Activated CD4-positive, CD25-positive, alpha-beta regulatory T cell treated with anti-CD3 and anti-CD28 coated beads, Interleukin-2, amount 50 U/mL, for 24 hours (primary cell): ENCODE measurements at regions not wholly inside any gene's neighbourhood (a gene's known extent, or its start where the extent isn't known, plus 50 kb on each side); places are given as distances from the start of the nearest gene placed in this dataset.

Source experiments
- ATAC-seq, 2 donors: fragments of 150-1000 bp; cut with Tn5 transposase; one replicate each; pipeline ENCODE4 v1.10.0; 2021; ENCODE audit warnings: mild to moderate bottlenecking in 1 of 2, moderate library complexity in 1 of 2

DNA sequence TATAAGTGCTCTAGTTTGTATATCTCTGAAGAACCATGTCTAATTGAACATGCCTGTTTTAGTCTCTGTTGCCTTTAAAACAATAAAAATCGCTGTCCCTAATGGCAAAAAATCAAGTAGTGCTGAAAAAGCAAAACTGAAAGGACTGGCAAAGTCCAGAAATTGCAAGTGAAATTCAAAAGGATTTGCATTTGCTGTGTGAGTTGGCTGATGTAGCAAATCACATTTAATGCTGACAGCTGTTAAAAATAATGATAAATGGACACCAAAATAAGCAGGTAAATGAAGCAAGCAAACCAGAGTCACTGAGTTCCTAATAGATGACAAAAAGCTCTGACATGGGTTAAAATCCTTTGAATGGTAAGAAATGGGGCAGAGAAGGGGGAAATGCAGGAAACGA, 874.1 kb downstream of the GRM8 start:
- no peak for ATAC-seq

DNA sequence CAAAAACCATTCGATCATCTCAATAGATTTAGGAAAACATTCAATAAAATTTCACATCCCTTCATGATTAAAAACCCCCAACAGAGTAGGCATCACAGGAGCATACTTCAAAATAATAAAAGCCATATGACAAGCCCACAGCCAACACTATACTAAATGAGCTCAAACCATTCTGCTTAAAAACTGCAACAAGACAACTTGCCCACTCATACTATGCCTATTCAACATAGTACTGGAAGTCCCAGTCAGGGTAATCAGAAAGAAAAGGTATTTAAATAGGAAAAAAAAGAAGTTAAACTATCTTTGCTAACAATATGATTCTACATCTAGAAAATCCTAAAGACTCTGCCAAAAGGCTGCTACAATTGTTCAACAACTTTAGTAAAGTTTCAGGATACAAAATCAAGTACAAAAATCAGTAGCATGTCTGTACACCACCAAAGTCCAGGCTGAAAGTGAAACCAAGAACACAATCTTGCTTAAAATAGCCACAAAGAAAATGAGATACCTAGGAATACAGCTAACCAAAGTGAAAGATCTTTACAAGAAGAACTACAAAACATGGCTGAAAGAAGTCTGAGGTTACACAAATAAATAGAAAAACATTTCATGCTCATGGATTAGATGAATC, 882.6 kb downstream of the GRM8 start:
- no peak for ATAC-seq

DNA sequence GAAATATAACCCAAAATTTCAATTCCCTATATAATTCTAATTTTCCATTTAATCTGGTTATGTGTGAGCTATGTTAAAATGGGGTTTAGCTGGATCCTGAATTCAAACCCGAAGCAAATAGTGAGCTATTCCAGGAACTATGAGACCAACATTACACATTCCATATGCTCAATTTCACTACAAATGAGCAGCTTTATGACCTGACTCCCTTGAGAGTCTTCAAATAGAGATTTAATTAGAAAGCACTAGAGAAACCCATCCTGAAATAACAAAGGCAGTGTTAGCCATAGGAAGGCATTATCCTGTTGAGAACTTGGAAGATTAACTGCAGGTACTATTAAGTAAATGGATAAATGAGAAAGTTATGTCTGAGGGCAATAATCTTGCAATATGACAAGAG, 890.0 kb downstream of the GRM8 start:
- no peak for ATAC-seq

GRCh38 chr7:126361183-126361582, 891.6 kb downstream of the GRM8 start:
- ATAC-seq: no peak

DNA sequence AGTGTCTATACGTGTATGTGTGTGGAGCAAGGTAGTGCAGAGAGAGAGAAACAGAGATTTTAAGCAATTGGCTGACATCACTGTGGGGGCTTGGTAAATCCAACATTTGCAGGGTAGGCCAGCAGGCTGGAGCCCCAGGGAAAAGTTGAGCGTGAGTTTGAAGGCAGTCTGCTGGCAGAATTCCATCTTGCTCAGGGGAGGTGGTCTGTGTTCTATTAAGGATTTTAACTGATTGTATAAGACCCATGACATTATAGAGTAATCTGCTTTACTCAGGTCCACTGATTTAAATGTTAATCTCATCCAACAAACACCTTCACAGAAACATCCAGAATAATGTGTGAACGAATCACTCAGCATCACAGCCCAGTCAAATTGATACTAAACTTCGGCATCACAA, 912.9 kb downstream of the GRM8 start:
- no peak for ATAC-seq

DNA sequence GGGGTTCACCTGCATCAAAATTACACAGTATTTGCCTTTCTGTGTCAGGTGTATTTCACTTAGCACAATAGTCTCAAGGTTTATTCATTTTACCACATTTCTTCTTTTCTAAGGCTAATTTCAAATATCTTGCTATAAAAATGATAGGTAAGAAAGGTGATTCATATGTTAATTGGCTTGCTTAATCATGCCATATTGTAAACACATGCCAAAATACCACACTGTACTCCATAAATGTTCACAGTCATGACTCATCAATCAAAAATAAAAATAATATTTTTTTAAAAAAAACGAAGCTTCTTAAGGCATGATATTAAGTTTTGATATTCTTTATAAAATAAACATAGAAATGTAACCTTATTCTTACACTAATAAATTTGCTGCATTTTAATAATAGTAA, 947.1 kb downstream of the GRM8 start:
- ATAC-seq: no peak

DNA sequence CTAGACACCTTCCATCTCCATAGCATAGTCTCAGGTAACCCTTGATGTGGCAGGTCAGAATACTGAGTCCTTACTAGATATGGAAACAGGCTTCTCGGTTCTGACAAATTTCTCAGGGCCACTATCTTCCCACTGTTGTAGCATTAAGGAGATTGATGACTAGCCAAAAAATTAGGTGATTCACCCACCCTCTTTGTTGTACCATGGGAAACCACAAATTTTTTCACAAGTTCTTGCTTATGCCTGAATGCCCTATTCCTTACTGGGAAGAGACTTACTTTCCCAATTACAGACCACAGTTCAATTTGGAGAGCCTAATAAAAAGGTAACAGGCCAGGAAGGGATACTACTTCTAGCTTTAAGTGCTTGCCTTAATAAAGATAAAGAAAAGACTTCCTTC, 948.8 kb downstream of the GRM8 start:
- no peak for ATAC-seq

GRCh38 chr7:126302639-126303038, 950.1 kb downstream of the GRM8 start:
- ATAC-seq: no peak

DNA sequence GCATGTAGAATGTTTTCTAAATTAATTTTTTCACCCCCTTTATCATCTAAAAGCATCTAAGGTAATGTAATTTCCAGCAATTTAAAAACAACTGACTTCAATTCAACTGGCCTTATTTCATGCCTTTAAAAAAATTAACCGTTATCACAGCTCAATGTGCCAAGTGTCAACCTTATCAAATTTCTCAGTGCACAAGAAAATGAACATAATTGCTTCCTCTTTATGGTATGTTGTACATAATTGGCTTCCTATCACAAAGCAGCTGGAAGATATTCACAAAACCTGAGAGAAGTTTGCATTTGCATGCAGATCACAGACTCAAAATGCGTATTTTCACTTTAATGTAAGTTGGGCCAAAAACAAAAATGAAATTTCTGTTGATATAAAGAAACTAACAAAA, 966.4 kb downstream of the GRM8 start:
- ATAC-seq: no peak

DNA sequence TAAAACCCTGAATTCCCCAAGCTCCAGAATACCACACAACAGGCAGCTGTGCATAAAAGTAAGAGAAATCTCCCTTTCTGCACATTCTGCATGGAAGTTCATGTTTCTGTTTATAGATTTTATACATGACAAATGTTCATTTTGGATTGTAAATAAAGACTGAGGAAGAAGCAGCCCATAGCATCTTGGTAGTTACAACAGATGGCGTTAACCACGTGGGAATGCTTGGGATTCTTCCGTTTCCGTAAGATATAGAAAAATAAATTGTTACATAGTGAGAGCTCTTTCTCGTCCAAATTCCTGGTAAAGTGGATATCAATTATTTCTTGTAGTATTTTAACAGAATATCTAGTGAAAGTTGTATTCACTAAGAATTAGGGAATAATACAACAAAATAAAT, 1016.5 kb downstream of the GRM8 start:
- ATAC-seq: no peak

DNA sequence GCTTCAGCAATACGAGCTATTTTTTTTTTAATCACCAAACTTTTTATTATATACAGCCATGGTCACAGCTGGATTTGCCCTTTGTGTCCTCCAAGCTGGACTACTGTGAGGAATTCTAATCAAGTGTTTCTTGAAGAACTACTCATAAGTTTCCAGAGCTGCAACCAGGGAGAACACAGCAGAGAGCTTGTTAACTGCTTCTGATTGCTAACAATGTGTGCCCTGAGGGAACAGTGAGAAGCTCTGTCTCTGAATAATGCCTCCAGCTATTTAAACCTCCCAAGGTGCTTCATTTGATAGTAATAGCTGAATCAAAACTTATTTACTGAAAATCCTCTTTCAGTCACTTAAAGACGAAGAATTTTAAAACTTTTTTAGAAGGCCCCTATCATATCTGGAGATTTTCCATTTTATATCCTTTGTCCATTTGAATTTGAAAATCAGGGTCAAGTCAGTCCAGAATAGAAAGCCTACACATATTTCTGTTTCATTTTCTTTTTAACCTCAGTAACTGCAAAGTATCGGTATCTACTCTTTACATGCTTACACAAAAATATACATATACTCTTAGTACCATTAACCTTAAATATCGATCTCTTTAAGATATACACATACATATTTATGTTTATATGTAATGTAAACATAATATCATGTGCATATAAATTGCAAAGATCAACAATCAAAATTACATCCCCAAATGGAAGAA, 1024.2 kb downstream of the GRM8 start:
- no peak for ATAC-seq

- ATAC-seq: no peak
Measured at GRCh38 chr7:126227643-126228042, 1025.1 kb downstream of the GRM8 start.

DNA sequence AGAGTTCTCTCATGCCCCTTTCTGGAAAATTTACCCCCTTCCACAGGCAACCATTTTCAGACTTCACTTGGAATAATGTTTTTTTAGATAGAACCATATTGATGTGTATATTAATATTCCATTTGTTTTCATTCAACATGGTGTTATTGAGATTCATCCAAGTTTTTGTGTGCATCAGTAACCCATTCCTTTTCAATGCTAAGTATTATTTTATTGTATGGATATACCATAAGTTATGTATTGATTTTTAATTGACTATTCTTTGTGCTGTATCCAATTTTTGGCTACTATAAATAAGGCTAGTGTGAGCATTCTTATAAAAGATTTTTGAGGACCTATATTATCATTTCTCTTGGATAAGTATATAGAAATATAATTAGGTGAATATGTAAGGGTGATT, 1025.7 kb downstream of the GRM8 start:
- ATAC-seq: no peak

DNA sequence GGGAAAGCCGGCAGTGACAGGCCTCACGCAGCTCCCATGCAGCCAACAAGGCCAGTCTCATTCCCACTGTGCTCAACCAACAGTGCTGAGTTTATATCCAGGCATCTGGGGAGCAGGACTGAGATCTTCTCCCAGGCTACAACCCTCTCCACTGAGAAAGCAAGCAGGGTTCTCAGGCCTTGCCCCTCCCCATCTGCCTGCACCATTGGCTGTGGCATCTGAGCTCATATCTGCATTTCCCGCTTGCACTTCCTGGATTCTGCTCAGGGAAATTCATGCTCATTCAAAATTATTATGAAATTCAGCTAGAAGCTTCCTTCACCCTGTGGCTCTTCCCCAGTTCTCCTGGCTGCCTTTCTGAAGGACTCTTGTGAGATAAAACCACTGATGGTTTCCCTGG, 1029.0 kb downstream of the GRM8 start:
- ATAC-seq: no peak

- no peak for ATAC-seq
Measured at GRCh38 chr7:126222782-126223181, 1030.0 kb downstream of the GRM8 start.

DNA sequence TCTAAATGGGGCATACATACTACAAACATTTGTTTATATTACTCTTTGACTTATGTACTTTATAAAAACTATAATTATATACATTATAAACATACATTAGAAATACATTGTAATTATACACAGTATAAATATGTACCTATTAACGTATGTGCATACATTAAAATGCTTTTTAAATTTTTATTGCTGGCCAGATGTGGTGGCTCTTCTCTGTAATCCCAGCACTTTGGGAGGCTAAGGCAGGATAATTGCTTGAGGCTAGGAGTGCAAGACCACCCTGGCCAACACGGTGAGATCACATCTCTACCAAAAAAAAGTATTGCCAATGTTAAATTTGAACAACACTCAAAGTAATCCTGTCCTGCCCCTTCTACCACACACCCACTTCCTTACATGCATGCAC, 1037.0 kb downstream of the GRM8 start:
- no peak for ATAC-seq

- ATAC-seq: no peak
Measured at GRCh38 chr7:126213876-126214275, 1038.9 kb downstream of the GRM8 start.

GRCh38 chr7:126211875-126212274, 1040.9 kb downstream of the GRM8 start:
- ATAC-seq: no peak

DNA sequence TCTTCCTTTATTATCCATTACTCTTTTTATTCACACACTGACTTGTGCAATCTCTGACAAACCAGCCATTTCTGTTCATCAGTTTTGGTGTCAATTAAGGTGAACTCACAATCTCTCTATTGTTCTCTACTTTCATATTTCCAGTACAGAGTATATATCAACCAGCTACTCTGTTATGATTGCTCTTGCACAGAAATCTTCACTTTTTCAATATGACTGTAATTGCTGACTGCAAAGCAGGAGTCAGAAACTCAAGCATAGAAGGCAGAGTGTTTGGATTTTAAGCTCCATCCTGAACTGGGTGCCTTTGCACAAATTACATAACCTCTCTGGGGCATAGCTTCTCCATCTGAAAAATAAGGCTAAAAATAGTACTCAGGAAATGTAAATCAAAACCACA, 1042.0 kb downstream of the GRM8 start:
- ATAC-seq: no peak

DNA sequence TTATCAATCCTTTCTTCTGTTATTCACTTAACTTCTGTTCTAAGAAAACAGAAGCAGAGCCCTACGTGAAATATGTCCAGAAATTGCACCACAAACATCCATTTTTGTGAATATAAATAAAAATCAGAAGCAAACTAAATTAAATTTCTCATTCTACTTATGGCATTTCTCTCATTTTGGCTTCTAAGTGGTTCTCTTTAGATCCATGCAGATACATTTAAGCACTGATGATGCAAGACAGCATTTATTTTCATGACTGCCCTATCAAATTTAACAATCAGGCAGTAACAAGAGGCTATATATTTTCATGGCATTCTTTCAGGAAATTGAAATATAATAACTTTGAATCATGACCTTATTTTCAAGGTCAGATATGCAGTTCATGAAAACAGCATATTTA, 1049.6 kb downstream of the GRM8 start:
- no peak for ATAC-seq

GRCh38 chr7:126202177-126202576, 1050.6 kb downstream of the GRM8 start:
- no peak for ATAC-seq

DNA sequence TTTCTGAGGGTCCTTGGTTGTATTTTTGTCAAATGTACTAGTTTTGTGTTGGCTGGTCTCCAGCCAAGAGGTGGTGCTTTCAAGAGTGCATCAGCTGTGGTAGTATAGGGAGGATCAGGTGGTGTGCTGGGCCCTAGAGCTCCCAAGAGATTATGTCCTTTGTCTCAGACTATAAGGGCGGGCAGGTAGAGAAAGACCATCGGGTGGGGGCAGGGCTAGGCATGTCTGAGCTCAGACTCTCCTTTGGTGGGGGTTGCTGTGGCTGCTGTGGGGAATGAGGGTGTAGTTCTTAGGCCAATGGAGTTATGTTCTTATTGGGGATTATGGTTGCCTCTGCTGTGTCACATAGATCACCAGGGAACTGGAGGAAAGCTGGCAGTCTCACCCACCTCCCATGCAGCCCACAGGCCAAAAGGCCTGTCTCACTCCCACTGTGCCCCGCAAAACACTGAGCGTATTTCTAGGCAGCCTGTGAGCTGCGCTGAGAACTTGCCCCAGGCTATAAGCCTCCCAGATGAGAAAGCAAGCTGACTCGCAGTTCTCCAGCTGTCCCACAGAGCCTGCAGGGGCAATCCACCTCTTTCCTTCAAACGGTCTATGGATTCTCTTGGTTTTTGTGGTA, 1066.7 kb downstream of the GRM8 start:
- ATAC-seq: no peak

DNA sequence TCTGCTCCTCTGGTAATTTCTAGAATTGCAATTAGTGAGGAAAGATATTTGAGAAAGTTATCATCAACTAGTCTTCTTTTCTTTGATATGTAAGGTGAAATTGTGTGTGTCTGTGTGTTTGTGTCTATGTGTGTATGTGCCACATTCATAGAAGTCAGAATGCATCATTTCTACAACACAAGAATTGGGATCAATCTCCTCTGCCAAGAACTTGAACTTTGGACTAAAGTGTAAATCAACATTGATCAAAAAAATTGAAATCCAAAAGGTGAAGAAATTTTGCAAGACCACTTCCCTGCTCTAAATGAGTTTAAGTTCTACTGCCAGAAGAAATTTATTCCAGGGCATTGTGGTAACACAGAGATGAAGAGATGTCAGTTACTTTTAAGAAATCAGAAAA, 1072.8 kb downstream of the GRM8 start:
- ATAC-seq: no peak

DNA sequence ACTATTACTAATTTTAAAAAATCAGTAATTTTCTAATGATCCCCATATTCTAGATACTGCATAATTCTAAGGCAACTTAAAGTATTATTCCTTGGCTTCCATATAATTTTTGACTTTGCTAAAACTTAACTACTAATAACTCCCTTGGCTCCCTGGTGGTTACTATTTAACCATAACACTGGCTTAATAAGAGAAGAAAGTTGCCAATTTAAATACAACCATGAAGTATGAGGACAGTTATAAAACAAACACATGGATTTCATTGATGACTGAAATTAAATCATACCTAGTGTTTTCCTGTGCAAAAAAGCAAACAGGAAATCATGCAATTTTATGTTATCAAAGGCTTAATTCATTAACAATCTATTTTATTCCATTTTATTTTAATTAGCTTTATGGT, 1073.9 kb downstream of the GRM8 start:
- no peak for ATAC-seq

- no peak for ATAC-seq
Measured at GRCh38 chr7:126177782-126178181, 1075.0 kb downstream of the GRM8 start.
